ENCODE measurements at regions not wholly inside any gene's neighbourhood (a gene's known extent, or its start where the extent isn't known, plus 50 kb on each side); places are given as distances from the start of the nearest gene placed in this dataset.

DNA sequence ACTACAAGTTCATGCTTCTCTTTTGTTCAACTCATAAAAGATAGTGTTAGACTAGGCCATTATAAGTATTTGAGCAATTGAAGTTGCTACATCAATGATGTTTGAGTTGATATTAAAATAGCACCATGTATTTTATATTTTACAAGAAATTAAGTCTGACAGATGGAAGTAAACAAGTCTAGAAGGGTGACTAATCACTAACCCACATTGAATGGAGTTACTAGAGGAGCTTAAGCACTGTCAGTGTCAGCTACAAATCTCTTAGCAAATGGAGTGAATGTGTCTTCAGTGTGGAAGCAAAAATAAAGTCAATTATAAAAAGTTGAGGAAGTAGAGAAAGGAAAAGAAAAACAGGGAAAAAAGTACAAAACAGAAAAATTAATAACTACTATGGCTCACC is 592.5 kb downstream of the PCDH18 start:
- no peak for TF ChIP-seq CTCF (tag by site-specific recombination; IDR thresholded peaks at IDR 0.05)
- TF ChIP-seq SCRT1 (tag by site-specific recombination; IDR thresholded peaks at IDR 0.05; ENCODE audit: borderline replicate concordance), result no peak
- no peak for TF ChIP-seq ZNF624 (tag by site-specific recombination; IDR thresholded peaks at IDR 0.05)
- TF ChIP-seq SP3 (tag by site-specific recombination; IDR thresholded peaks at IDR 0.05), result no peak
- TF ChIP-seq ZNF146 (tag by site-specific recombination; IDR thresholded peaks at IDR 0.05), result no peak
